ENCODE measurements at regions not wholly inside any gene's neighbourhood (a gene's known extent, or its start where the extent isn't known, plus 50 kb on each side); places are given as distances from the start of the nearest gene placed in this dataset.

- TF ChIP-seq EZH2 (IDR thresholded peaks at IDR 0.05; ENCODE audit: insufficient read depth, poor library complexity, severe bottlenecking) (no peak), EZH2phosphoT487 (IDR thresholded peaks at IDR 0.05; ENCODE audit: insufficient read depth, low read depth) (no peak)
Observed at GRCh38 chr6:28771401-28772267, 152.2 kb downstream of the TRIM27 start.

Data from GM23248 (cell line).